Neural cell (in vitro differentiated cells): ENCODE measurements at regions not wholly inside any gene's neighbourhood (a gene's known extent, or its start where the extent isn't known, plus 50 kb on each side); places are given as distances from the start of the nearest gene placed in this dataset.

Experiments
- EP300 ChIP-seq: fragments of 450-650 bp; conservative IDR thresholded peaks from 2 replicates; pipeline ENCODE4 v1.6.1; 2014; ENCODE audit warnings: antibody characterized with exemption, mild to moderate bottlenecking, moderate library complexity; ENCODE audit not compliant: poor library complexity, severe bottlenecking
- EZH2 ChIP-seq: fragments of 200-600, 300-800 bp; shearing (Covaris generic), sonication (generic); IDR thresholded peaks from 2 replicates; pipeline ENCODE4 v1.6.1; 2014; ENCODE audit warnings: antibody characterized with exemption, low read length, borderline replicate concordance, mild to moderate bottlenecking; ENCODE audit not compliant: insufficient read depth, poor library complexity, severe bottlenecking
- POLR2AphosphoS5 ChIP-seq: IDR thresholded peaks from 2 replicates; pipeline ENCODE4 v1.6.1; 2012
- RAD21 ChIP-seq: fragments of 450-650 bp; conservative IDR thresholded peaks from 2 replicates; pipeline ENCODE4 v1.6.1; 2014; ENCODE audit warnings: antibody characterized with exemption, mild to moderate bottlenecking, moderate library complexity
- SMC3 ChIP-seq: fragments of 450-650 bp; conservative IDR thresholded peaks from 2 replicates; pipeline ENCODE4 v1.6.1; 2014; ENCODE audit warnings: antibody characterized with exemption, mild to moderate bottlenecking, moderate library complexity; ENCODE audit not compliant: poor library complexity
- TF ChIP-seq, protein P1 (sequence below): fragments of 450-650 bp; IDR thresholded peaks from 2 replicates; pipeline ENCODE4 v1.5.1; 2014; ENCODE audit warnings: antibody characterized with exemption, mild to moderate bottlenecking, moderate library complexity; ENCODE audit not compliant: poor library complexity, severe bottlenecking

GRCh38 chr16:9630119-9630518 lies 538.7 kb downstream of the HAPSTR1 start:
- TF ChIP-seq SMC3 (no peak), RAD21 (no peak), EZH2 (no peak), EP300 (no peak), POLR2AphosphoS5 (no peak)
- TF ChIP-seq, protein P1, sequence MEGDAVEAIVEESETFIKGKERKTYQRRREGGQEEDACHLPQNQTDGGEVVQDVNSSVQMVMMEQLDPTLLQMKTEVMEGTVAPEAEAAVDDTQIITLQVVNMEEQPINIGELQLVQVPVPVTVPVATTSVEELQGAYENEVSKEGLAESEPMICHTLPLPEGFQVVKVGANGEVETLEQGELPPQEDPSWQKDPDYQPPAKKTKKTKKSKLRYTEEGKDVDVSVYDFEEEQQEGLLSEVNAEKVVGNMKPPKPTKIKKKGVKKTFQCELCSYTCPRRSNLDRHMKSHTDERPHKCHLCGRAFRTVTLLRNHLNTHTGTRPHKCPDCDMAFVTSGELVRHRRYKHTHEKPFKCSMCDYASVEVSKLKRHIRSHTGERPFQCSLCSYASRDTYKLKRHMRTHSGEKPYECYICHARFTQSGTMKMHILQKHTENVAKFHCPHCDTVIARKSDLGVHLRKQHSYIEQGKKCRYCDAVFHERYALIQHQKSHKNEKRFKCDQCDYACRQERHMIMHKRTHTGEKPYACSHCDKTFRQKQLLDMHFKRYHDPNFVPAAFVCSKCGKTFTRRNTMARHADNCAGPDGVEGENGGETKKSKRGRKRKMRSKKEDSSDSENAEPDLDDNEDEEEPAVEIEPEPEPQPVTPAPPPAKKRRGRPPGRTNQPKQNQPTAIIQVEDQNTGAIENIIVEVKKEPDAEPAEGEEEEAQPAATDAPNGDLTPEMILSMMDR, result no peak
